ENCODE measurements at regions not wholly inside any gene's neighbourhood (a gene's known extent, or its start where the extent isn't known, plus 50 kb on each side); places are given as distances from the start of the nearest gene placed in this dataset.

GRCh38 chr11:104796301-104796700 lies 102.0 kb downstream of the CASP12 start:
- TF ChIP-seq POGZ (CRISPR knock-in tag; IDR thresholded peaks at IDR 0.05): no peak
- TF ChIP-seq ZNF841 (CRISPR knock-in tag; IDR thresholded peaks at IDR 0.05; ENCODE audit: borderline replicate concordance): no peak
- TF ChIP-seq NFRKB (IDR thresholded peaks at IDR 0.05): no peak
- TF ChIP-seq EZH2 (conservative IDR thresholded peaks at IDR 0.05; ENCODE audit: low read depth, low read length): no peak
- TF ChIP-seq TAF1 (CRISPR knock-in tag; IDR thresholded peaks at IDR 0.05): no peak
- TF ChIP-seq PCBP2 (optimal IDR thresholded peaks at IDR 0.05; ENCODE audit: low read depth, low read length, poor library complexity, severe bottlenecking): no peak
- TF ChIP-seq ZC3H13 (CRISPR knock-in tag; IDR thresholded peaks at IDR 0.05): no peak
- TF ChIP-seq SOX6 (IDR thresholded peaks at IDR 0.05): no peak
- no peak for TF ChIP-seq SOX6 (CRISPR knock-in tag; IDR thresholded peaks at IDR 0.05)
- TF ChIP-seq ZNF687 (CRISPR knock-in tag; IDR thresholded peaks at IDR 0.05): no peak
- TF ChIP-seq TRAFD1 (CRISPR knock-in tag; IDR thresholded peaks at IDR 0.05; ENCODE audit: borderline replicate concordance): no peak
- no peak for TF ChIP-seq CTCF (CRISPR knock-in tag; IDR thresholded peaks at IDR 0.05)
- TF ChIP-seq SRF (IDR thresholded peaks at IDR 0.05; ENCODE audit: low read depth, low read length): no peak
- 0 out of 4 replicates have a peak, but pooled peaks of 1 of the 2 experiments have one; percentile 9 for TF ChIP-seq MAFK (conservative IDR thresholded peaks at IDR 0.05 in 1 of 2, IDR thresholded peaks at IDR 0.05 in 1 of 2; ENCODE audit: low read length in 2 of 2)
- no peak for TF ChIP-seq SMAD1 (CRISPR knock-in tag; IDR thresholded peaks at IDR 0.05; ENCODE audit: borderline replicate concordance, low read depth)
